HG02938 (cell line): ENCODE measurements at regions not wholly inside any gene's neighbourhood (a gene's known extent, or its start where the extent isn't known, plus 50 kb on each side); places are given as distances from the start of the nearest gene placed in this dataset.

Experiments used
- ATAC-seq: cut with Tn5 transposase; IDR thresholded peaks from one replicate; pipeline ENCODE4 v1.9.1; 2021; ENCODE audit warnings: mild to moderate bottlenecking, moderate library complexity; ENCODE audit not compliant: unreplicated experiment

DNA sequence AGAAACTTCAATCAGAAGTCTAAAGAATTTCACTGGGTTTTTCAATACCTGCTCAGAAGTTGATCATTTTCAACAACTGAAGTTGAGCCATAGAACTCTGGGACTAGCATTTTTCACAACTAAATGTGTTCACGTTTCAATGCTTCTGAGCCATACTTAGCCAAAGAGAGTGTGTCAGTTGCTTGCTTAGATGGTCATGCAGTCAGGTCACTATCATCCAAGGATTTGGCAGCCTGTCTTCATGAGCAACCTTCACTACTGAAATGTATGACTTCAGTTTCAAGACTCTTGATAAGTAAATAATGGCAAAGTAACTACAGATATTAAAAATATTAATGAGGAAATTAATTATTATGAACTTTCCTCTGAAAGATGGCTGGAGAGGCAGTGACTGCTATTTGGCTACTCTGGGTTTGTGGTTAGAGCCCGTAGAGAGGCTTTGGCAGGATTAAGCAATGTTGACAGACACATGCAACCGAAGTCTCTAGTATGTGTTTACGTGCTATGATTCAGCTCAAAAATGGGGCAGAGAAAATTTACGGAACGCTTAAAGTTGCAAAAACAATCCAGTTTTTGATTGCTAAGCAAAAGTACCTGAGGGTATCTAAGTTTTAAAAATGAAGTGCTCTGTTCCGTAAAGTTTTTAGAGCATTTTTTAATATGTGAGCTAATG is 133.8 kb downstream of the GMNC start:
- no peak for ATAC-seq

DNA sequence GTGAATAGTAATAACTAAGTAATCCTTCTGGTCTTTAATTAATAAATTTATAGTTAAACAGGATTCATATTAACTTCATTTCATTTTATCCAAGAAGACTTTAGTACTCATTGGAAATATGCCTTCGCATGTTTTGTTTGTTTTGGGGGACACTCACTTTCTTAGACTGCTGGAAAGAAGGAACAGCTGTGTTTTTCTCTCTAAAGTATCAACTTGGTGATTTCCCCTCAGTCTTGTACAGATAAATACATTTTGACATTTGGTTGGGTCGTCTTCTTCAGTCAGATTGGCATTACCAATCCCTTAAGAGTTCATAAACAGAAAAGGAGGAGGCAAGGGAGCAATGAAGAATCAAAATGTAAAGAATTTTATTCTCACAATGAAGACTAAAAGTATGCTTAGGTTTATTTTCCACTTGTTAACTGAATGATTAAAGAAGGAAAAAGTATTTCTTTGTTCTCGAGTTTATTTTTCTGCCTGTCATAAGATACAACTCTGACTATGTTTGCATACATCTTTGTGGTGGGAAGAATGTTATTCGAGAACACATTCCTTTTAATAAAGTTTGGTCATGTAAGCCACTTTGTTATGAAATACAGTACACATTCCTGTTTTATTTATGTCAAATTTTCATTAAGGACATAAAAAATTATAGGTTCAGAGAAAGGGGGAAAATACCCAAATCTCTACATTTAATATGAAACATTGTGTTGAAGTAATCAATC is 140.2 kb downstream of the GMNC start:
- ATAC-seq: no peak

- peak; percentile 94 for ATAC-seq
Measured at GRCh38 chr3:190721330-190721729, 141.2 kb downstream of the GMNC start.

GRCh38 chr3:190718671-190719070 is 143.8 kb downstream of the GMNC start:
- ATAC-seq: no peak

GRCh38 chr3:190718097-190718496 is 144.4 kb downstream of the GMNC start:
- no peak for ATAC-seq

- ATAC-seq: no peak
Measured at GRCh38 chr3:190716961-190717360, 145.5 kb downstream of the GMNC start.

GRCh38 chr3:190716211-190716610 is 146.3 kb downstream of the GMNC start:
- ATAC-seq: no peak

- no peak for ATAC-seq
Measured at GRCh38 chr3:190710723-190711122, 151.8 kb downstream of the GMNC start.

DNA sequence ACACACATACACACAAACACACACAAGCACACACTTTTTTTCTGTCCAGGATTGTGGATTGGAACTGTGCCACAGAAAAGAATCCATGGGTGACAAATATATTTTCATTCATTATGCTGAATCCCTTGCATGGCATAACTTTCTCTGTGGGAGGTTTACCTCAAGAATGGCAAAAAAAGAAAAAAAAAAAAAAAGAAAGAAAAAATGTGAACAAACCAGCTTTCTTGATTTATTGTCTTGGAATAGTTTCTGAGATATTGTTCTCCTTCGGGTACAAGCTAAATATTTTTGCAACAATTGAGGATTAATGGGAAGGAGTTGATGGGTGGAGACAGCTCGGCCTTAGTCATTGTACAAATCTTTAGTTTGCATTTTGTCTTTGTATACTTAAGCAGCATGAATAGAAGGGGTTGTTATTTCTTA is 153.1 kb downstream of the GMNC start:
- no peak for ATAC-seq
